A172 (cell line): ENCODE measurements at regions not wholly inside any gene's neighbourhood (a gene's known extent, or its start where the extent isn't known, plus 50 kb on each side); places are given as distances from the start of the nearest gene placed in this dataset.

Source experiments
- DNase-seq: peaks from one replicate; pipeline ENCODE4 v3.0.0-alpha.2; 2015; ENCODE audit warnings: low spot score

GRCh38 chr7:20932785-20933527 is 146.3 kb upstream of the SP8 start:
- no peak for DNase-seq

GRCh38 chr7:20945451-20945850 is 158.8 kb upstream of the SP8 start:
- no peak for DNase-seq

DNA sequence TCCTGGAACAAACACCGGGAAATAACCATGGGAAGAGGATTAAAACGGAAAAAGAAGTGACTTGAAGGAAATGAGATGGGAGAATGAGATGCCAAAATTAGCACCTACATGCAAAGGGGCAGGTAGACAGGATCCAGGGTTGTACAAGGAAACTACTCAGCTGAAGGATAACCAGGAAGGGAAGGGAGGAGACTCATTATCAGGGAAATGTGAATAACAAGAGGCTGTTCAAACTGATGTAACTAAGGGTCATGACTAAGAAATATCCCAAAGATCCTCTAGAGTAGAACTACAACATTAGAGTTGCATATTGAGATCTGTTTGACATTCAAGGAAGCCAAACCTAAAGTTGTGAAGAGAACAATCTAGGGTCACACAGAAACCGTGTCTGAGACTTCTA is 166.2 kb upstream of the SP8 start:
- no peak for DNase-seq

- no peak for DNase-seq
Observed at GRCh38 chr7:20954711-20955619, 168.3 kb upstream of the SP8 start.

DNA sequence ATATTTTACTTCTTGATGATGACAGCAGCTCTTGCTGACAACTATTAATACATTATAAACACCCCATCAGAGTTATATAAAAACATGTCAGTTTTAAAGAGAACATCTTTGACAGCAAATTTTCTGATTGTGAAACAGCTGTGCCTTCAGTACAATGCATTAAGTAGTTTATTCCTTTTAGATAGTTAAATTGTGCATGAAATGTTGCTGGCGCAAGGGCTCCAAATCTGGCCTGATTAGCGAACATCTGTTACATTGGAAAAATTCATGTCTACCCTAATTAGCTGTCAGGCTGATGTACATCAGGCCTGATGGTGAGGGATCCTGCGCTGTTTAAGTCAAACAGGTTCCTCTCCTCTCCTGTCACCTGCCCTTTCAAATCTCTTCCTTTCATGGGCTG is 171.9 kb upstream of the SP8 start:
- DNase-seq, result no peak

GRCh38 chr7:20959281-20959680 is 172.6 kb upstream of the SP8 start:
- DNase-seq, result no peak

DNA sequence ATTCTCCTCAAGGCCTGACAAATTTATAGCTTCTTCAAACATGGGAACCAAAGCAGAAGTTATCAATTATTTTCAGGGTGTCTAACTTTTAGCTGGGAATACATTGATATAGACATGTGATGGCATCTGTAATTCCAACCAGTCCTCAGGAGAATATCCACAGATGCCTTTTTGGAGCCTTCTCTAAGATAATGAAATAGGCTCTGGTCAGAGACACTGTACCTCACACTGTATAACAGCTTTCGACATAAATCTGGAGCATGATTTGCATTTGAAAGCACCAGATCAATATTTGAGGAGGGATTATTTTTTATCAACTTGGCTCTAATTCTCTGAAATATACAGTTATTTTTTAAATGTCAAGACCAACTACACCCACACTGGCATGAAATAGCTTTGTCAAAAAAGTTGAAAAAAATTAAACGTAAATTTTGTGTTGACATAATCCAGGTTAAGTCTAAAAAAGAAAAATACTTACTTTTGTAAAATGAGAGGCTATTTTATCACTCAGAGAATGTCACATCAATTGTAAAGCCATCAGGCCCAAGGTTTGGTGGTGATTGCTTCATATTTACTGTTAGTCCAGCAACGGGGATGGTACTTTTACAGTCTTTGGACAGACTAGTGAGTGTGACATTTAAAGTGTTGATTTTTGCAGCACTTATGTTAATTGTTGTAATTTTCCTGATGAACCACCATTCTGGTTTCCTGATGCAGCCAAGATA is 177.0 kb upstream of the SP8 start:
- no peak for DNase-seq

DNA sequence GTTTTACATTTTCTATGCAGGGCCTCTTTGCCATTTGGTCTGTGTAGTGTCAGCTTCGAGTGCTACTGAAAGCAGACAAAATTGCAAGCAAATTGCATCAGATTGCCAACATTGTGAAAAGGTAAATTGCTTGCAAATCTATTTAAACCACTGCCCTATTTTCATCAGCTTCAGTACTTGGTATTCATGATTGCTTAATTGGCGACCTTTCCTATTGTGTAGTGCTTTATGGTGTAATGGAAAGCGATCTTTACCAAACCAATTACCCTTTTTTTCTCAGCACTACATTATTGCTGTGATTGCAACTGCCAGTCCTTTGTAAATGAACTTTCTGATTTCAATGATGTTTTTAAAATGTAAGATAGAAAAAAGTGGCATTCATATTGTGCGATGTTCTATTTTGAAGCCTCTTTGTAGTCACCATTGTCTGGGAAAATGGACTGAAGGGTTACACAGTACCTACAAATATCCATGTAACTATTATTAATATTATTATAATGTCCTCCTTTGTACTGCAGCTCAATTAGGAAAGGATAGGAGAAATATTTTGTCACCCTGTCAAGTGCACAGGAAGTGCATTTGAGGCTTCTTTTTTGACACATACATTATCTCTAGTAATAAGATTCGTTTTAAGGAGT is 177.7 kb upstream of the SP8 start:
- no peak for DNase-seq

DNA sequence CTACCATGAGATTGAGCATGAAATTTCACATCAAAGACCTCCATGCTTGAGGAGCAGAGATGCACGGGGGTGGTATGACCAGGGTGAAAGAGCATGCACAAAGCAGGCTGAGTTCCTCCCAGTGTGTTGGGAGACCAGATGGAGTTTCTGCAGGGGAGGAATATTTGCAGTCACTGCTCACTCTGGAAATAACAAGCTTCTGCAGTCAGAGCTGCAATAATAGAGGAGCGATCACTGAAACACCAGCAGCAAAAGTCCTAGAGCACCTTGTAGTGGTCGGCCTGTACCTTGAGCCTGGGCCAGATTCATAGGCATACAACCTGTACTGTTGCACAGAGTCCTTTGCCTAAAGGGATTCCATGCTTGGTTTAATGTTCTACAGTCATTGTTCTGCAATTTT is 184.5 kb upstream of the SP8 start:
- no peak for DNase-seq

- DNase-seq, result no peak
Observed at GRCh38 chr7:20980232-20980631, 193.5 kb upstream of the SP8 start.

GRCh38 chr7:20980668-20981264 is 194.1 kb upstream of the SP8 start:
- no peak for DNase-seq

- no peak for DNase-seq
Observed at GRCh38 chr7:20988340-20988739, 201.7 kb upstream of the SP8 start.

DNA sequence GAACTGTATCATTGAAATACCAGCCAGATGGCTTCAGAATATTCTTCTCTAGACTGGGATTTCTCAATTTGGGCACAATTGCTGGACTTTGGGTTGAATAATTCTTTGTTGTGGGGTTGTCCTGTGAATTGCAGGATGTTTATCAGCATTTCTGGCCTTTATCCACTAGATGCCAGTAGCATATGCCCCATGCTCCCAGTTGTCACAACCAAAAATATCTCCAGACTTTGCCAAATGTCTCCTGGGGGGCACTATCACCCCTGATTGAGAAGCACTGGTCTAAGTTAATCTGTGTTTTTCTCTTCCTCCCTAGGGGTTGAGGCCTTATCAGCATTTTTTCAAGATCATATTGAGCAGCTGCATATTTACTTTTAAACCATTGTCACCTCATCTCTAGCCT is 204.9 kb upstream of the SP8 start:
- no peak for DNase-seq

DNA sequence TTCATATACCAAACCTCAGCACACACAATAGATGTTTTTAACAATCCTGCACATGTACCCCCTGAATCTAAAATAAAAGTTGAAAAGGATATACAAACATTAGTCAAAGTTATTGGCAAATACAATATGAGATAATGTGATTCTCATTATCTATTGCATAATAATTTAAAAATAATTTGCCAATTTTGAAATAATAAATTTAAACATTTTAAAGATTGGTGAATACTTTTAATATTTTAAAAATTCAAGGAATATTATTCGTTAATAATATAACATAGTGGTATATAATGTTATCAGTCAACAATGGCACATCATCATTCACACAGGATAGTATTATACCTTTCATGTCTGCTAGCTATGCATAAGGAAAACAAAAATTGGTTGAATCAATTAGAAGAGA is 207.0 kb upstream of the SP8 start:
- no peak for DNase-seq

DNA sequence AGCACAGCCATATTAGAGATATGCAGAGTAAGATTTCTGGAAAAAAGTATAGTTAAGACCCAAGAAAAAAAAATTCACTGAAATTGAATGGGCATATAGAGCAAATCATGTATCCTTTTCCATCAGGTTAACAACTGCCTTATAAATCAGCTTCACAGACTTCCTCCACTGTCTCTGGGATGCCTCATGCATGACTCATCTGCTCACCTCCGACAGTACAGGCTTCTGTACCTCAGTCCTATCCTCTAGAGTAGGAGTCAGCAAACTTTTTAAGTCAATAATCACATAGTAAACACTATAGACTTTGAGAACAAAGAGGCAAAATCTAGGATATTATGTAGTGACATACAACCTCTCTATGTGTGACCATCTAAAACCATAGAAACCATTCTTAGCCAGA is 211.6 kb upstream of the SP8 start:
- DNase-seq, result peak; percentile 40

GRCh38 chr7:21011153-21011552 is 224.5 kb upstream of the SP8 start:
- DNase-seq, result no peak

DNA sequence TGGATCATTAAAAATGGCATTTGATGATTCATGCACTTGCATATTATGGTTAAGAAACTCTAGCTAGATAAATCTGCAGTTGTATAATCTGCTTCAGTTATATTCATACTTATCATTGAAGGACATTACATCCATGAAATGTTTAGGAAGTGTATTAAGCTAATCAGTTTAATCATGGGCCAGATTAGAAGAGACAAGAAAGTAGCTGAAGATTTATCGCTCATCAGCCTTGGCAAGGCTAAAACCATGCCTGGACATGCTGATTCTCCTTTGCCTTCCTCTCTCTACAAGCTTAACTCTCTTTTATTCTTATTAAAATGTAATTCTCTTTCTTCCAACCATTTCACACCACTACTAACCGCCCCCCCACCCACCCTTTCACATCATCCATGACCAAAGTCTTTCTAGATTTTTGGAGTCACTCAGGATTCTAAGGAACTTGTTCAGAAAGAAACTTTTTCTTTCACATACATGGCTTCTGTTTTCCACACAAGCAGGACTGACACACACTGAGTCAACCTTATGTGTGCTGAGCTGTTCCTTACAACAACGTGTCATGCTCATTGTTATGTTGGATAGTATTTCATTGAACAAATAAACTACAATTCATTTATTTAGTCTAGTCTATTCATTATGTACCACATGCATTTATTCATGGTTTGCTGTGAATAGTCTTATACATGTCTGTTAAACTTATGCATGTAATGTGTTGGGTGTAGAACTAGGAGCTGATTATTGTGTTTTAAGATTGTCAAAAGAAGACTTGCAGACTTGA is 227.3 kb upstream of the SP8 start:
- DNase-seq, result no peak

DNA sequence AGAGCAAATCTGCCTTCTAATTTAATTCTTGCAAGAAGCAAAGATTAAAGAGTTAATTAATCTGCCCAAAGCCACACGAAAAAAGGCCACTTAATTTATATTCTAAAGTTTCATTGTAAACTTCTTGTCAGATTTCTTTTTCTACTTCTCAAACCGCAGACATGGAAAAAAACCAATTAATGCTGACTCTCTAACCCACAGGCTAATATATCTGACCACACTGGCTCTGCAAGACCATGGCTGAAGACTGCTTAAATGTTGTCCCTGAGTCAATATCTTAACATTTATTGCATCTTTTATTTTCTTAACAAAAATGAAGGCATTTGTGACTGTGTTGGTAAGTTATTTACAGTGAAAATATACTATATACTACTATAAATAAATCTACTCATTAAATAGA is 234.0 kb upstream of the SP8 start:
- peak; percentile 52 for DNase-seq

DNA sequence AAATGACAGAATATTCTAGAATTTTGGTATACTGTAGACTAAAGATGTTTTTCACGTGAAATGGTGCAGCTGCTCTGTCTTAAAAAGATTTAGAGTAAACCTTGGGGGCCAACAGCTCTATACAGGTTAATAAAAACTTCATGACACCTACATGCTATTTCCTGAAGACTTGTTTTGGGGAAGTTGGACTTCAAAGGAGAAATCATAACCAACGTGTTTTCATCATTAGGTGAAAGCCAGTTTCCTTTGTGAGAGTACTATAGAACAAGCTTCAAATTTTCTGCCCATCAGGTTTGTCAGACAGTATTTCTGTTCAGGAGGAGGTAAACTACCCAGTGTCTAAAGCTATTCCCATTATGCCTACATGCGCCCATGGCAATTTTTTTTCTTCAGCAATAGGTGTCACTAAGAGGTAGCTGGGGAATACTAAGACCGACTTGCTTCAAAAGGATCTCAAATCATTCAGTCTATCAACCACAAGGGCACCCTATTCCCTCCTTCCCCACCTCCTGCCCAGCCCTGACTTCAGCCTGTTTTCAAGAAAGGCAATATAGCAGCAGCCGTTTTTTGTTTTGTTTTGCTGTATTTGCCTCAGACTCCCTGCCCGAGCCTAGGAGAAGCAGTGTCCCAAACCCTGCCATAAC is 237.3 kb upstream of the SP8 start:
- peak; percentile 12 for DNase-seq

- DNase-seq, result no peak
Observed at GRCh38 chr7:21024485-21024867, 237.8 kb upstream of the SP8 start.
